GM12872 (cell line): ENCODE measurements at regions not wholly inside any gene's neighbourhood (a gene's known extent, or its start where the extent isn't known, plus 50 kb on each side); places are given as distances from the start of the nearest gene placed in this dataset.

Experiments
- CTCF ChIP-seq: IDR thresholded peaks from 3 replicates; pipeline ENCODE4 v1.5.1; 2011; ENCODE audit warnings: low read depth, mild to moderate bottlenecking, low read length, moderate library complexity; ENCODE audit not compliant: insufficient read depth

- no peak for TF ChIP-seq CTCF
Observed at GRCh38 chr6:98775205-98775604, 59.2 kb upstream of the POU3F2 start.

DNA sequence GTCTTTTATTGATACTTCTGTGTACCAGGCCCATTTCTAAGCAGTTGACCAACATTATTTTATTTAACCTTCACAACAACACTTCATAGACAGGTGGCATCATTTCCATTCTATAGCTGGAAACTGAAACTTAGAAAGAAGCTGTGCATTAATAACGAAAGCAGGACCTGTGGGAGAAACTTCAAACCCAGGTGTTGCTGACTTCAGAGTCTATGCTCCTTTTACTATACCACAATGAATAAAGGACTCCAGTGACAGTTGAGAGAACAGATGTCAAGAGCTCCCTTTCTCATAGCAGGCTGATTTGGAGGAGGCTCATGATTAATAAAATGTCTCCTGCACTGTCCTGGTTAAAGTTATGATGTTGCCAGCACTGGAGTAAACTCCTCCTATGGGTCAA, 56.6 kb upstream of the POU3F2 start:
- TF ChIP-seq CTCF = no peak

DNA sequence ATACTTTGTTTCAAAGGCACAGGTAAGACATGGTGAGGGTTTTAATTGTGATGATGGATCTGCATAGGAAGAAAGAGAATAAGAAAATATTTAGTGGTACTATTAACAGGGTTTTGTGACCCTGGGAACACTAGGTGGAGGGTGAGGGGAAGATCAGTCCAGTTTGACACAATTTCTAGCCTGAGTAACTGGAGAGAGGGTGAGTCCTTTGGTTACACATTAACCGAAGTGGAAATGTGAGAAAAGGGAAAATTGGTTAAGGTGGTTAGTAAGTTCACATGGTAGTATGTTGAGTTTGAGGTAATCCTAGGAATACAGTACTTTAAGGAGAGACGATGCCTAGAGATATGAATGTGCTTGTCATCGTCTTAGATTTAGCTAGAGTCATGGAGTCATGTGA, 54.8 kb upstream of the POU3F2 start:
- no peak for TF ChIP-seq CTCF

DNA sequence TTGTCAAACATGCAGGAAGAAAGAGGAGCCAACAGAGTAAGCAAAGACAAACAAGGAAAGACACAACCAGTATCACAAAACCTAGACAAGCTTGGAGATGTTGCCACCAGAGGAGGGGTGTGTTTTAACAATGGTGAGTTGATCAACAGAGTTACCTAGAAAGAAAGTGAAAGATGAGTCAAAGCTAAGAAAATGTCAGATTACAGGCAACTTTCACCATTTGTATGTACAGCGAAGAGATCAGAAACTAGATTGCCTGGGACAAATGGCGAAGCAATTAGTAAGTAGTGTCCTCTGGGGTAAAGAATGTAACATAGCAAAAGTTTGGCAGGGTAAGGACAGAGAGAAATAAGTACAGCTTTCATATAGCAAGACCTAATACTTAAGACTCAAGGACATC, 51.6 kb upstream of the POU3F2 start:
- no peak for TF ChIP-seq CTCF

GRCh38 chr6:98783578-98783977, 50.8 kb upstream of the POU3F2 start:
- TF ChIP-seq CTCF = no peak
